Stimulated activated CD4-positive, alpha-beta T cell treated with anti-CD3 and anti-CD28 coated beads, Interleukin-12 subunit alpha, Interleukin-12 subunit beta, amount 100 ng/mL, for 48 hours (primary cell): ENCODE measurements at regions not wholly inside any gene's neighbourhood (a gene's known extent, or its start where the extent isn't known, plus 50 kb on each side); places are given as distances from the start of the nearest gene placed in this dataset.
A peak's percentile ranks its signal among the peaks of the same experiment; 100 is the strongest.

Source experiments
- DNase-seq, 3 donors: peaks; one replicate each; pipeline ENCODE4 v3.0.0-alpha.2; 2020; ENCODE audit warnings: low read depth in 2 of 3, low spot score in 1 of 3

GRCh38 chr1:163406772-163407171, 85.0 kb downstream of the NUF2 start:
- DNase-seq = no peak

GRCh38 chr1:163408262-163408661, 86.5 kb downstream of the NUF2 start:
- DNase-seq = no peak

GRCh38 chr1:163410073-163410999, 88.6 kb downstream of the NUF2 start:
- DNase-seq = peak in 2 of 3 donors; percentile 6 to 24

GRCh38 chr1:163412221-163412620, 90.5 kb downstream of the NUF2 start:
- no peak for DNase-seq

- DNase-seq = no peak
Observed at GRCh38 chr1:163414778-163415177, 93.0 kb downstream of the NUF2 start.

- no peak for DNase-seq
Observed at GRCh38 chr1:163421701-163422100, 99.9 kb downstream of the NUF2 start.

- no peak for DNase-seq
Observed at GRCh38 chr1:163422738-163423404, 101.1 kb downstream of the NUF2 start.

GRCh38 chr1:163426505-163427251, 104.9 kb downstream of the NUF2 start:
- DNase-seq = no peak

GRCh38 chr1:163427279-163427678, 105.5 kb downstream of the NUF2 start:
- no peak for DNase-seq

GRCh38 chr1:163436140-163436812, 114.5 kb downstream of the NUF2 start:
- no peak for DNase-seq

GRCh38 chr1:163439471-163439870, 117.7 kb downstream of the NUF2 start:
- no peak for DNase-seq

- DNase-seq = no peak
Observed at GRCh38 chr1:163440090-163440489, 118.3 kb downstream of the NUF2 start.

GRCh38 chr1:163442231-163442879, 120.6 kb downstream of the NUF2 start:
- no peak for DNase-seq

- no peak for DNase-seq
Observed at GRCh38 chr1:163442895-163443294, 121.1 kb downstream of the NUF2 start.

GRCh38 chr1:163443863-163444262, 122.1 kb downstream of the NUF2 start:
- no peak for DNase-seq

- DNase-seq = no peak
Observed at GRCh38 chr1:163444665-163445064, 122.9 kb downstream of the NUF2 start.

GRCh38 chr1:163450986-163451385, 129.2 kb downstream of the NUF2 start:
- no peak for DNase-seq

- DNase-seq = no peak
Observed at GRCh38 chr1:163459539-163459938, 137.8 kb downstream of the NUF2 start.

- DNase-seq = no peak
Observed at GRCh38 chr1:163467289-163467688, 145.5 kb downstream of the NUF2 start.

- DNase-seq = no peak
Observed at GRCh38 chr1:163471779-163472650, 150.3 kb downstream of the NUF2 start.
